GM13977 (cell line): ENCODE measurements at regions not wholly inside any gene's neighbourhood (a gene's known extent, or its start where the extent isn't known, plus 50 kb on each side); places are given as distances from the start of the nearest gene placed in this dataset.

ENCODE experiments used
- DNase-seq: peaks from one replicate; pipeline ENCODE4 v3.0.0; 2012; ENCODE audit warnings: low spot score
- in situ Hi-C: fragments of 300-500 bp; cut with MboI; formaldehyde crosslinking; loops from one replicate; pipeline ENCODE4 v1.12.0; 2022; ENCODE audit warnings: low sequenced_read_pairs, low pct_unique_long_range_greater_than_20kb, mixed read lengths, inconsistent platforms; ENCODE audit not compliant: unreplicated experiment
- TF ChIP-seq, protein P1 (sequence below): IDR thresholded peaks from 2 replicates; pipeline ENCODE4 v1.5.1; 2012; ENCODE audit warnings: mild to moderate bottlenecking, control low read depth; ENCODE audit not compliant: insufficient read depth; ENCODE audit errors: extremely low read depth, missing control alignments

DNA sequence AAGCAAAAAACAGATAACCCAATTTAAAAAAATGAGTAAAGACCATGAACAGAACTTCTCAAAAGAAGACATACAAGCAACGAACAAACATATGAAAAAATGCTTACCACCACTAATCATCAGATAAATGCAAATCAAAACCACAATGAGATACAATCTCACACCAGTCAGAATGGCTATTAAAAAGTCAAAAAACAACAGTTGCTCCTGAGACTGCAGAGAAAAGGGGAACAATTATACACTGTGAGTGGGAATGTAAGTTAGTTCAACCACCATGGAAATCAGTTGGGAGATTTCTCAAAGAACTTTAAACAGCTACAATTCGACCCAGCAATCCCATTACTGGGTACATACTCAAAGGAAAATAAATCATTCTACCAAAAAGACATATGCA is 131.6 kb downstream of the PTGER3 start:
- in situ Hi-C loops: no loop called here
- no peak for DNase-seq
- TF ChIP-seq, protein P1, sequence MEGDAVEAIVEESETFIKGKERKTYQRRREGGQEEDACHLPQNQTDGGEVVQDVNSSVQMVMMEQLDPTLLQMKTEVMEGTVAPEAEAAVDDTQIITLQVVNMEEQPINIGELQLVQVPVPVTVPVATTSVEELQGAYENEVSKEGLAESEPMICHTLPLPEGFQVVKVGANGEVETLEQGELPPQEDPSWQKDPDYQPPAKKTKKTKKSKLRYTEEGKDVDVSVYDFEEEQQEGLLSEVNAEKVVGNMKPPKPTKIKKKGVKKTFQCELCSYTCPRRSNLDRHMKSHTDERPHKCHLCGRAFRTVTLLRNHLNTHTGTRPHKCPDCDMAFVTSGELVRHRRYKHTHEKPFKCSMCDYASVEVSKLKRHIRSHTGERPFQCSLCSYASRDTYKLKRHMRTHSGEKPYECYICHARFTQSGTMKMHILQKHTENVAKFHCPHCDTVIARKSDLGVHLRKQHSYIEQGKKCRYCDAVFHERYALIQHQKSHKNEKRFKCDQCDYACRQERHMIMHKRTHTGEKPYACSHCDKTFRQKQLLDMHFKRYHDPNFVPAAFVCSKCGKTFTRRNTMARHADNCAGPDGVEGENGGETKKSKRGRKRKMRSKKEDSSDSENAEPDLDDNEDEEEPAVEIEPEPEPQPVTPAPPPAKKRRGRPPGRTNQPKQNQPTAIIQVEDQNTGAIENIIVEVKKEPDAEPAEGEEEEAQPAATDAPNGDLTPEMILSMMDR: no peak

GRCh38 chr1:70919706-70920323 is 127.8 kb downstream of the PTGER3 start:
- TF ChIP-seq, protein P1: no peak
- no peak for DNase-seq
- in situ Hi-C loops: no loop called here
